ENCODE measurements at regions not wholly inside any gene's neighbourhood (a gene's known extent, or its start where the extent isn't known, plus 50 kb on each side); places are given as distances from the start of the nearest gene placed in this dataset.
A peak's percentile ranks its signal among the peaks of the same experiment; 100 is the strongest.

- no peak for DNase-seq
These were observed 91.2 kb upstream of the TNRC6C start for GRCh38 chr17:77867308-77867781.

GRCh38 chr17:77867976-77868713, 90.4 kb upstream of the TNRC6C start:
- no peak for DNase-seq

- DNase-seq: no peak
These were observed 89.4 kb upstream of the TNRC6C start for GRCh38 chr17:77869041-77869599.

GRCh38 chr17:77869665-77870132, 88.8 kb upstream of the TNRC6C start:
- no peak for DNase-seq

GRCh38 chr17:77872199-77872598, 86.3 kb upstream of the TNRC6C start:
- DNase-seq: no peak

GRCh38 chr17:77872714-77873499, 85.6 kb upstream of the TNRC6C start:
- DNase-seq: no peak

- no peak for DNase-seq
These were observed 84.8 kb upstream of the TNRC6C start for GRCh38 chr17:77873500-77874302.

GRCh38 chr17:77874303-77875050, 84.0 kb upstream of the TNRC6C start:
- DNase-seq: no peak

- DNase-seq: no peak
These were observed 83.3 kb upstream of the TNRC6C start for GRCh38 chr17:77875051-77875780.

- no peak for DNase-seq
These were observed 82.5 kb upstream of the TNRC6C start for GRCh38 chr17:77875881-77876509.

GRCh38 chr17:77877036-77877435, 81.5 kb upstream of the TNRC6C start:
- DNase-seq: no peak

GRCh38 chr17:77877646-77878355, 80.7 kb upstream of the TNRC6C start:
- DNase-seq: no peak

- no peak for DNase-seq
These were observed 79.1 kb upstream of the TNRC6C start for GRCh38 chr17:77879226-77879895.

- no peak for DNase-seq
These were observed 78.6 kb upstream of the TNRC6C start for GRCh38 chr17:77879896-77880280.

GRCh38 chr17:77880711-77881450, 77.6 kb upstream of the TNRC6C start:
- DNase-seq: no peak

GRCh38 chr17:77881545-77881944, 77.0 kb upstream of the TNRC6C start:
- DNase-seq: peak; percentile 88

- no peak for DNase-seq
These were observed 76.5 kb upstream of the TNRC6C start for GRCh38 chr17:77882040-77882439.

- peak; percentile 91 for DNase-seq
These were observed 75.9 kb upstream of the TNRC6C start for GRCh38 chr17:77882481-77883212.
